ENCODE measurements at regions not wholly inside any gene's neighbourhood (a gene's known extent, or its start where the extent isn't known, plus 50 kb on each side); places are given as distances from the start of the nearest gene placed in this dataset.

DNA sequence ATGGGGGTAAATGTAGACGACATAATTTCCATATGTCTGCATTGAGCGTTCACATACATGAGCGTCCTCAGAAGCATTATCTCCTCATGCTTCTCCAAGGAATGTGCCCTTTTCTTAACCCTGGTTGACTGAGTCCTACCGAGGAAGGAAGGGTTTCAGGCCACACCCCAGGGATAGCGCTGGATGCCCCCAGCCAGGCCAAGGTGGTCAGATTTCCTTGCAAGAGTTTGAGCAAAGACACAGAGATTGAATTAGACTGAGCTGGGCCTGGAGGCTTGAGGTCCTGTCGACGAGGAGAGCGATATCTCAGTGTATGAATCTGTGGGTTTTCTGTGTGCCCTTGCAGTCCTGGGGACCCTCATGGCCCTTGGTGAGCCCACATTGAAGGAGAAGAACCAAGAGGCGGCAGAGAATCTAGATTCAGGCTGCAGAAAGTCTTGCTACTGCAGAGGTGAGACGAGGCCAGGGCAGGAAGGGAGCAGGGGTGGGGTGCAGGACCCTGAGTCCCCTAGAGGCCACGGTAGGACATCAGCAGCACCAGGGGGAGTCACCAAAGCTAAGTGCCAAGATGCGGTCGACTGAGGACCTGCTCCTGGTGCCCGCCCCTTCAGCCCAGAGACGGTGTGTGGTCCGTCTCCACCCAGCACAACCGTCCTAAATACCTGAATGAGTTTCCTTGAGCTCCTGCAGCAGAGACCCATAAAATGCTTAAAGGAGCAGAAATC is 94.7 kb upstream of the DIO3 start:
- Histone ChIP-seq H3K4me1 (ENCODE audit: control insufficient read depth, insufficient read depth, low read length, unreplicated experiment) (no peaks in the 10 kb centered on the region), H3K27me3 (ENCODE audit: insufficient read depth, low read length) (no peaks in the 10 kb centered on the region), H3K4me3 (ENCODE audit: low read depth, low read length) (no peak overlapping the region), H3K27ac (ENCODE audit: low read depth, low read length) (no peak overlapping the region), H3K36me3 (ENCODE audit: insufficient read depth, low read length) (no peaks in the 10 kb centered on the region), H3K79me2 (ENCODE audit: control insufficient read depth, insufficient read depth, low read length, unreplicated experiment) (no peaks in the 10 kb centered on the region), H2AFZ (ENCODE audit: low read length, unreplicated experiment) (no peak overlapping the region)

GRCh38 chr14:101467181-101467926 is 93.9 kb upstream of the DIO3 start:
- Histone ChIP-seq H3K79me2 (ENCODE audit: control insufficient read depth, insufficient read depth, low read length, unreplicated experiment) (no peaks in the 10 kb centered on the region), H3K36me3 (ENCODE audit: insufficient read depth, low read length) (no peaks in the 10 kb centered on the region), H3K4me1 (ENCODE audit: control insufficient read depth, insufficient read depth, low read length, unreplicated experiment) (no peaks in the 10 kb centered on the region), H3K27ac (ENCODE audit: low read depth, low read length) (no peak overlapping the region), H2AFZ (ENCODE audit: low read length, unreplicated experiment) (no peak overlapping the region), H3K4me3 (ENCODE audit: low read depth, low read length) (no peak overlapping the region), H3K27me3 (ENCODE audit: insufficient read depth, low read length) (no peaks in the 10 kb centered on the region)

- H3K79me2 ChIP-seq (ENCODE audit: control insufficient read depth, insufficient read depth, low read length, unreplicated experiment), result no peaks in the 10 kb centered on the region
- H3K27ac ChIP-seq (ENCODE audit: low read depth, low read length), result no peak overlapping the region
- no peaks in the 10 kb centered on the region for H3K36me3 ChIP-seq (ENCODE audit: insufficient read depth, low read length)
- H3K27me3 ChIP-seq (ENCODE audit: insufficient read depth, low read length), result no peaks in the 10 kb centered on the region
- no peak overlapping the region for H2AFZ ChIP-seq (ENCODE audit: low read length, unreplicated experiment)
- H3K4me3 ChIP-seq (ENCODE audit: low read depth, low read length), result no peak overlapping the region
- no peaks in the 10 kb centered on the region for H3K4me1 ChIP-seq (ENCODE audit: control insufficient read depth, insufficient read depth, low read length, unreplicated experiment)
Measured at GRCh38 chr14:101469382-101470247, 91.7 kb upstream of the DIO3 start.

DNA sequence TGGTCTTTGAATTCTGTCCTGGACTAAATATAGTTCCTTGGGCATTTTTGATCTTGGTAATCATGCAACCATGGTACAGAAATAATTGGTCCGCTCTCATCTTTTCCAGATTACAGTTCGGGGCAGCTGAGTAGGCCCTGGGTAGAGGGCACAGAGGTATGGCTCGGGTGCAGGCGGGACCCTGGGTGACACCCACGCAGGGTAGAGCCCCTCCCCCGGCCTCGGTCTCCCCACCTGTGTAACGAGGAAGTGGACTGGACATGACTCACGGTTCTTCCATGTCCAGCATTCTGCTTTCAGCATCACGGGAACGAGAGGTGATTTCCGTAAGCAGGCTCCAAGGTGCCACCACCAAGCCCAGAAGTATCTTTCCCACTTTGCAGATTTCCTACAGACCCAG is 91.0 kb upstream of the DIO3 start:
- Histone ChIP-seq H3K4me3 (ENCODE audit: low read depth, low read length) (no peak overlapping the region), H3K79me2 (ENCODE audit: control insufficient read depth, insufficient read depth, low read length, unreplicated experiment) (no peaks in the 10 kb centered on the region), H3K27me3 (ENCODE audit: insufficient read depth, low read length) (no peaks in the 10 kb centered on the region), H3K27ac (ENCODE audit: low read depth, low read length) (no peak overlapping the region), H3K36me3 (ENCODE audit: insufficient read depth, low read length) (no peaks in the 10 kb centered on the region), H2AFZ (ENCODE audit: low read length, unreplicated experiment) (no peak overlapping the region), H3K4me1 (ENCODE audit: control insufficient read depth, insufficient read depth, low read length, unreplicated experiment) (peaks cover 3% of the 10 kb centered on the region)

DNA sequence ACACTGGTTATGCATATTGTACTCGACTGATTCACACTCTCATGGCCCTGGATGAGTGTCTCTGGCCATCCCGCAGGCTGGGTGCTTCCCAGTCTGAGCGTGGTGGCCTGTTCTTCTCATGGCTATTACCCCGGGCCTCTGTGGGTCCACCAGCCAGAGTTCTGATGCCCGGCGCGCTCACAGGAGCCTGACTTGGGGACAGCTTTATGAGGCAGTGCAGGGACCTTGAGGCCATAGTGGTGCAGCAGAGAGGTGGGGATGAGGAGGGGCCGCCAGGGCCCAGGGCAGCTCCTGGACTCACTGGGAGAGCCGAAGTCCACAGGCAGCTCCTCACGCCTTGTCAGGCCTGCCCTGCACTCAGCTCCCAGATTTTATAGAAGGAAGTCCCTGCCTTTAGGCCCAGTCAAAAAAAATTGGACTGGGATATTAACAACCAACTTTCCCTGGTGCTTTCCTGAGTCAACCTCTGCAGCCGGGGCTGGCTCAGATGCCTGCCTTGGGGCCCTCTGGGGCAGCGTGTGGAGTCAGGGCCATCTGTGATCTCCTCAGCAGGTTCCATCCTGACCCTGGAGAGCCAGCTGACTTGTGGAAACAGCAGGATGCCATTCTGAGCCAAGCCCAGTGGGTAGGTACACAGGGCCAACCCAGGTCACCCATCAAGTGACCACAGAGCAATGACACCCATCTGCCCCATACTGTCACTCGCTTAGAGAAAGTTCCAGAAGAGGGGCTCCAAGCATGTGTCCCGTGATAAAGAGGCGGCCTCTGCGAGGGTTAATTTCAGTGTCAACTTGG is 89.4 kb upstream of the DIO3 start:
- Histone ChIP-seq H3K79me2 (ENCODE audit: control insufficient read depth, insufficient read depth, low read length, unreplicated experiment) (no peaks in the 10 kb centered on the region), H3K4me3 (ENCODE audit: low read depth, low read length) (no peak overlapping the region), H2AFZ (ENCODE audit: low read length, unreplicated experiment) (no peak overlapping the region), H3K4me1 (ENCODE audit: control insufficient read depth, insufficient read depth, low read length, unreplicated experiment) (peaks cover 13% of the 10 kb centered on the region), H3K36me3 (ENCODE audit: insufficient read depth, low read length) (no peaks in the 10 kb centered on the region), H3K27me3 (ENCODE audit: insufficient read depth, low read length) (no peaks in the 10 kb centered on the region), H3K27ac (ENCODE audit: low read depth, low read length) (no peak overlapping the region)

DNA sequence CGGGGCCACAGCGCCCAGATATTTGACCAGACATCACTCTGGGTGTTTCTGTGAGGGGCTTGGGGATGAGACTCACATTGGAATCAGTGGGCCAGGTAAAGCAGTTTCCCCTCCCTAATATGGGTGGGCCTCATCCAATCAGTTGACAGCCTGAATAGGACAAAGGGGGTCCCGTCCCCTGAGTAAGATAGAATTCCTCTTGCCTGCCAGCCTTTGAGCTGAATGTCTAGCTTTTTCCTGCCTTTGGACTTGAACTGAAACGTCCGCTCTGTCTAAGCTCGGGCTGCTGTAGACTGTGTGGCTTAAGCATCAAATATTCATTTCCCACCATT is 88.8 kb upstream of the DIO3 start:
- Histone ChIP-seq H2AFZ (ENCODE audit: low read length, unreplicated experiment) (no peak overlapping the region), H3K4me1 (ENCODE audit: control insufficient read depth, insufficient read depth, low read length, unreplicated experiment) (peaks cover 16% of the 10 kb centered on the region), H3K36me3 (ENCODE audit: insufficient read depth, low read length) (no peaks in the 10 kb centered on the region), H3K27ac (ENCODE audit: low read depth, low read length) (no peak overlapping the region), H3K4me3 (ENCODE audit: low read depth, low read length) (no peak overlapping the region), H3K27me3 (ENCODE audit: insufficient read depth, low read length) (no peaks in the 10 kb centered on the region), H3K79me2 (ENCODE audit: control insufficient read depth, insufficient read depth, low read length, unreplicated experiment) (no peaks in the 10 kb centered on the region)

- no peaks in the 10 kb centered on the region for H3K27me3 ChIP-seq (ENCODE audit: insufficient read depth, low read length)
- H3K79me2 ChIP-seq (ENCODE audit: control insufficient read depth, insufficient read depth, low read length, unreplicated experiment), result no peaks in the 10 kb centered on the region
- no peaks in the 10 kb centered on the region for H3K36me3 ChIP-seq (ENCODE audit: insufficient read depth, low read length)
- peaks cover 22% of the 10 kb centered on the region for H3K4me1 ChIP-seq (ENCODE audit: control insufficient read depth, insufficient read depth, low read length, unreplicated experiment)
- no peak overlapping the region for H3K27ac ChIP-seq (ENCODE audit: low read depth, low read length)
- H2AFZ ChIP-seq (ENCODE audit: low read length, unreplicated experiment), result no peak overlapping the region
- no peak overlapping the region for H3K4me3 ChIP-seq (ENCODE audit: low read depth, low read length)
Measured at GRCh38 chr14:101473045-101473729, 88.1 kb upstream of the DIO3 start.

- Histone ChIP-seq H3K27me3 (ENCODE audit: insufficient read depth, low read length) (no peaks in the 10 kb centered on the region), H3K79me2 (ENCODE audit: control insufficient read depth, insufficient read depth, low read length, unreplicated experiment) (no peaks in the 10 kb centered on the region), H3K36me3 (ENCODE audit: insufficient read depth, low read length) (no peaks in the 10 kb centered on the region), H3K27ac (ENCODE audit: low read depth, low read length) (no peak overlapping the region), H2AFZ (ENCODE audit: low read length, unreplicated experiment) (no peak overlapping the region), H3K4me3 (ENCODE audit: low read depth, low read length) (no peak overlapping the region), H3K4me1 (ENCODE audit: control insufficient read depth, insufficient read depth, low read length, unreplicated experiment) (peaks cover 22% of the 10 kb centered on the region)
Measured at GRCh38 chr14:101473795-101474562, 87.3 kb upstream of the DIO3 start.

DNA sequence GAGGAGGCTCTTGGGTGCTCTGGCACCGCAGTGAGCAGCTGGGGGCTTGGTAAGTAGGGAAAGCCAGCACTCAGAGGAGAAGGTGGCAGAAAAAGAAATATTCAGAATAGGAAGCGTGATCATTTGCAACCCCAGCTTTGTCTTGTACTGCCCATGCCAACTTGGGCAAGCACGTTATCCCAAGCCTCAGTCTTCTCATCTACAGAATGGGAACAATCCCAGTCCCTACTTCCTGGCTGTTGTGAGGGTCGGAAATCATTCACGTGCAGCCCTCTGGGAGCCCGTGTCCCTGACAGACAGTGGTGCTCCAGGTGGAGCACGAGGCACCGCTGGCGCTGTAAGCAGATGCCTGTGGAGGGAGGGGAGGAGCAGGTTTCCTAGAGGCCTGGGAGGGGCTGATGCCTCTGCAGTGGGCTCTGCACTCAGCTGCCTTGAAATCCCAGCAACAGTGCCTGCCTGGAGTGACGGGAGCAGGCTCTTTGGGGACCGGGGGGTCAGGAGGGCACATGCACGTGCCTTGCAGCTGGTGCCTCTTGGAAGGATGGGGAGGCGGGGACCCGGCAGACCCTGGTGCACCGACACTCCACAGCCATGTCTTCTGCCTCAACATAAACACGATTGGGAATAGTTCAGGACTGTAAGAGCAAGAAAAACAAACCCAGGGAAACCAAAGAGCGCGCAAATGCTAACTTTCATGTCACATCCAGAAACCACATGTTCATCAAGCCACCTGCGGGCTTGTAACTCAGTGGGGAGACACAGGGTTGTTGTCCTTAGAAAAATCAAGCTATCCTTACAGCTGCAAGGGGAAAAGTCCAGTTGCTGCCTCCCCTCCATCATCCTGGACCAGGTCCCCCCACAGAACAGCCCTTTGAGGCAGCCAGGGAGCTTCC is 86.5 kb upstream of the DIO3 start:
- Histone ChIP-seq H3K4me1 (ENCODE audit: control insufficient read depth, insufficient read depth, low read length, unreplicated experiment) (peaks cover 22% of the 10 kb centered on the region), H3K36me3 (ENCODE audit: insufficient read depth, low read length) (no peaks in the 10 kb centered on the region), H3K4me3 (ENCODE audit: low read depth, low read length) (no peak overlapping the region), H2AFZ (ENCODE audit: low read length, unreplicated experiment) (no peak overlapping the region), H3K27ac (ENCODE audit: low read depth, low read length) (no peak overlapping the region), H3K27me3 (ENCODE audit: insufficient read depth, low read length) (no peaks in the 10 kb centered on the region), H3K79me2 (ENCODE audit: control insufficient read depth, insufficient read depth, low read length, unreplicated experiment) (no peaks in the 10 kb centered on the region)
